Pons (tissue), 1 donor: ENCODE measurements at regions not wholly inside any gene's neighbourhood (a gene's known extent, or its start where the extent isn't known, plus 50 kb on each side); places are given as distances from the start of the nearest gene placed in this dataset.

Source experiments
- DNase-seq: peaks from one replicate; pipeline ENCODE4 v3.0.0-alpha.2; 2016; ENCODE audit warnings: low spot score

- no peak for DNase-seq
Measured at GRCh38 chr7:96638669-96639068, 71.0 kb downstream of the SEM1 start.

GRCh38 chr7:96637522-96637921 lies 72.1 kb downstream of the SEM1 start:
- no peak for DNase-seq

- no peak for DNase-seq
Measured at GRCh38 chr7:96636979-96637378, 72.7 kb downstream of the SEM1 start.

GRCh38 chr7:96636342-96636860 lies 73.2 kb downstream of the SEM1 start:
- DNase-seq = no peak

- DNase-seq = no peak
Measured at GRCh38 chr7:96629884-96630283, 79.8 kb downstream of the SEM1 start.

- no peak for DNase-seq
Measured at GRCh38 chr7:96624954-96625353, 84.7 kb downstream of the SEM1 start.

- no peak for DNase-seq
Measured at GRCh38 chr7:96621932-96622331, 87.7 kb downstream of the SEM1 start.

- DNase-seq = no peak
Measured at GRCh38 chr7:96614154-96614867, 95.3 kb downstream of the SEM1 start.

- DNase-seq = no peak
Measured at GRCh38 chr7:96612034-96612433, 97.6 kb downstream of the SEM1 start.

- no peak for DNase-seq
Measured at GRCh38 chr7:96605045-96605716, 104.5 kb downstream of the SEM1 start.

- no peak for DNase-seq
Measured at GRCh38 chr7:96599288-96599936, 110.2 kb downstream of the SEM1 start.

GRCh38 chr7:96598421-96598820 lies 111.2 kb downstream of the SEM1 start:
- no peak for DNase-seq

GRCh38 chr7:96596120-96596826 lies 113.4 kb downstream of the SEM1 start:
- no peak for DNase-seq

- no peak for DNase-seq
Measured at GRCh38 chr7:96591900-96592676, 117.6 kb downstream of the SEM1 start.

- DNase-seq = no peak
Measured at GRCh38 chr7:96591159-96591899, 118.3 kb downstream of the SEM1 start.

GRCh38 chr7:96589038-96589437 lies 120.6 kb downstream of the SEM1 start:
- DNase-seq = no peak

- no peak for DNase-seq
Measured at GRCh38 chr7:96579119-96579518, 130.5 kb downstream of the SEM1 start.

GRCh38 chr7:96578606-96579005 lies 131.0 kb downstream of the SEM1 start:
- DNase-seq = no peak

GRCh38 chr7:96563409-96563808 lies 146.2 kb downstream of the SEM1 start:
- no peak for DNase-seq

GRCh38 chr7:96562966-96563365 lies 146.7 kb downstream of the SEM1 start:
- DNase-seq = no peak

- DNase-seq = no peak
Measured at GRCh38 chr7:96562458-96562857, 147.2 kb downstream of the SEM1 start.
